ENCODE measurements at regions not wholly inside any gene's neighbourhood (a gene's known extent, or its start where the extent isn't known, plus 50 kb on each side); places are given as distances from the start of the nearest gene placed in this dataset.
"Not testable (repeated sequence)": the region's sequence is repeated elsewhere in the genome, so short reads cannot be mapped to it uniquely, and the experiment has no call there.

- TF ChIP-seq, protein P1, sequence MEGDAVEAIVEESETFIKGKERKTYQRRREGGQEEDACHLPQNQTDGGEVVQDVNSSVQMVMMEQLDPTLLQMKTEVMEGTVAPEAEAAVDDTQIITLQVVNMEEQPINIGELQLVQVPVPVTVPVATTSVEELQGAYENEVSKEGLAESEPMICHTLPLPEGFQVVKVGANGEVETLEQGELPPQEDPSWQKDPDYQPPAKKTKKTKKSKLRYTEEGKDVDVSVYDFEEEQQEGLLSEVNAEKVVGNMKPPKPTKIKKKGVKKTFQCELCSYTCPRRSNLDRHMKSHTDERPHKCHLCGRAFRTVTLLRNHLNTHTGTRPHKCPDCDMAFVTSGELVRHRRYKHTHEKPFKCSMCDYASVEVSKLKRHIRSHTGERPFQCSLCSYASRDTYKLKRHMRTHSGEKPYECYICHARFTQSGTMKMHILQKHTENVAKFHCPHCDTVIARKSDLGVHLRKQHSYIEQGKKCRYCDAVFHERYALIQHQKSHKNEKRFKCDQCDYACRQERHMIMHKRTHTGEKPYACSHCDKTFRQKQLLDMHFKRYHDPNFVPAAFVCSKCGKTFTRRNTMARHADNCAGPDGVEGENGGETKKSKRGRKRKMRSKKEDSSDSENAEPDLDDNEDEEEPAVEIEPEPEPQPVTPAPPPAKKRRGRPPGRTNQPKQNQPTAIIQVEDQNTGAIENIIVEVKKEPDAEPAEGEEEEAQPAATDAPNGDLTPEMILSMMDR (IDR thresholded peaks at IDR 0.05; ENCODE audit: low read depth, low read length), result no peak
- H3K4me3 ChIP-seq (ENCODE audit: low read depth, low read length), result no peak overlapping the region
- in situ Hi-C loops (cut with HindIII; ENCODE audit: low sequenced_read_pairs), result no loop called here
- DNase-seq (ENCODE audit: low read depth, low spot score), result no peak
Measured at GRCh38 chr6:153984811-153985210, 54.2 kb upstream of the OPRM1 start.

GRCh38 chr6:153980171-153980570 is 58.9 kb upstream of the OPRM1 start:
- in situ Hi-C loops (cut with HindIII; ENCODE audit: low sequenced_read_pairs), result no loop called here
- TF ChIP-seq, protein P1 (IDR thresholded peaks at IDR 0.05; ENCODE audit: low read depth, low read length), result no peak
- H3K4me3 ChIP-seq (ENCODE audit: low read depth, low read length), result no peak overlapping the region
- no peak for DNase-seq (ENCODE audit: low read depth, low spot score)

GRCh38 chr6:153978911-153979548 is 60.0 kb upstream of the OPRM1 start:
- DNase-seq (ENCODE audit: low read depth, low spot score); H3K4me3 ChIP-seq (ENCODE audit: low read depth, low read length); in situ Hi-C loops (cut with HindIII; ENCODE audit: low sequenced_read_pairs): not testable (repeated sequence)

DNA sequence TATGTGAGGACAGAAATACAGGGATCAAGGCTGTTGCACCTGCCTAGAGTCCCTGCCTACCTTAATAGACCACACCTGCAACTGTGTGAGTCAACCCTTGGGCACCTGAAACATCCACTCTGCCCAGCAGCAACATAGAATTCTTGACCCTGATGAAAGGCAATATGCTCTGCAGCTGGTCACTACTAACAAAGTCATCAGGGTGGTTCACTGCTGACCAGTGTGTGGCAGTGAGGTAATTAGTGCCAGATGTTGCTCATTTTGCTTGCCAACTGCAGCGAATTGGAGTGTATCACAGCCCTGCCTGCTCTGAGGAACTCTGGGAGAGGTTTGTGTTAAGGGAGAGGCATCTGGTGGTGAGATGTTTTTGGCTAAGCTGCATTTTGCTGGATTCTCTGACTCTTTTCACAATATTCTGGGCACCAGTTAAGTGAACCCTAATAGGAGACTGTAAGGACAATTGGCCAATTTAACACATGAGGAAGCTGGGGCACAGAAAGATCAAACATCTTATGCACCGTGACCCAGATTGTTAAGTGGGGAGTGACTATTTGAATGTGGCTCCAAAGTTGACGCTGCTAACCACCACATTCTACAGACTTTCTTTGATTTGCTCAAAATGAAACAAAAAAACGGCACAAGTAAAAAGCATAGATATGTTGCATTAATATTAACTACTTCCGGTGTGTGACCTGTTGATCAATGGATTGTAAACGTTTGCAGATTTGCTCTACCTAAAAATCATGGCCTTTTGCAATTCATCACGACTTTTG is 61.9 kb upstream of the OPRM1 start:
- peak; percentile 44 for DNase-seq (ENCODE audit: low read depth, low spot score)
- TF ChIP-seq, protein P1 (IDR thresholded peaks at IDR 0.05; ENCODE audit: low read depth, low read length), result no peak
- no peak overlapping the region for H3K4me3 ChIP-seq (ENCODE audit: low read depth, low read length)
- in situ Hi-C loops (cut with HindIII; ENCODE audit: low sequenced_read_pairs), result no loop called here

DNA sequence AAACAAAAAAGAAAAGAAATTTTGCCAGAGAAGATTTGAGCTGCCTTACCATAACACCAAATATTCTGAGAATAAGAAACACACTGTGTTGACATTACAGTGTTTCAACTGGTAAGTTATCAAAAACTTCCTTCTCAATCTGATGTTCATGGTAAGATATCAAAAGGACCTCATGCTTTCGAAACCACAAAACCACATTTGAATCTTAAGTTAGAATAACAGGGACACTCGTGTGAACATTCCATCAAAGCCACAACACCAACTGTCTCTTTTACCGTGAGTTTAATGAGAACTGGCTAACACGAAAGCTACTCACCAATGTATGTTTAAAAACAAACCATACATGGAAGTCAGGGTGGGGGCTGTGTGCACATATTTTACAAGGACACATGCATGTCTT is 73.0 kb upstream of the OPRM1 start:
- no peak overlapping the region for H3K4me3 ChIP-seq (ENCODE audit: low read depth, low read length)
- DNase-seq (ENCODE audit: low read depth, low spot score), result peak; percentile 40
- TF ChIP-seq, protein P1 (IDR thresholded peaks at IDR 0.05; ENCODE audit: low read depth, low read length), result no peak
- in situ Hi-C loops (cut with HindIII; ENCODE audit: low sequenced_read_pairs), result no loop called here

- no peak overlapping the region for H3K4me3 ChIP-seq (ENCODE audit: low read depth, low read length)
- in situ Hi-C loops (cut with HindIII; ENCODE audit: low sequenced_read_pairs), result no loop called here
- DNase-seq (ENCODE audit: low read depth, low spot score), result no peak
- TF ChIP-seq, protein P1 (IDR thresholded peaks at IDR 0.05; ENCODE audit: low read depth, low read length), result no peak
Measured at GRCh38 chr6:153963352-153963751, 75.7 kb upstream of the OPRM1 start.

- H3K4me3 ChIP-seq (ENCODE audit: low read depth, low read length), result no peak overlapping the region
- no peak for DNase-seq (ENCODE audit: low read depth, low spot score)
- in situ Hi-C loops (cut with HindIII; ENCODE audit: low sequenced_read_pairs), result no loop called here
- TF ChIP-seq, protein P1 (IDR thresholded peaks at IDR 0.05; ENCODE audit: low read depth, low read length), result no peak
Measured at GRCh38 chr6:153962555-153962954, 76.5 kb upstream of the OPRM1 start.

All from astrocyte of the spinal cord (primary cell).